ENCODE measurements at regions not wholly inside any gene's neighbourhood (a gene's known extent, or its start where the extent isn't known, plus 50 kb on each side); places are given as distances from the start of the nearest gene placed in this dataset. TPM values are rescaled to one million over a fixed set of nuclear protein-coding genes. Genes with fewer than 3 reads are reported as not detected.
"Not testable (repeated sequence)": the region's sequence is repeated elsewhere in the genome, so short reads cannot be mapped to it uniquely, and the experiment has no call there.

GRCh38 chr2:240383871-240384700 is 51.4 kb upstream of the GPC1 start:
- no peak for DNase-seq (ENCODE audit: low spot score)
- Histone ChIP-seq H3K4me2 (no peak overlapping the region), H3K36me3 (replicated peaks; ENCODE audit: insufficient read depth, low read depth) (no peaks in the 10 kb centered on the region), H3K79me2 (no peaks in the 10 kb centered on the region), H3K4me1 (ENCODE audit: insufficient read depth) (no peaks in the 10 kb centered on the region), H3K4me3 (no peak overlapping the region), H2AFZ (no peak overlapping the region), H3K27me3 (no peaks in the 10 kb centered on the region), H3K9me3 (ENCODE audit: low read depth) (no peaks in the 10 kb centered on the region), H3K9me2 (replicated peaks; ENCODE audit: insufficient read depth) (no peaks in the 10 kb centered on the region), H3K27ac (no peak overlapping the region), H4K20me1 (ENCODE audit: insufficient read depth, poor library complexity, severe bottlenecking) (no peaks in the 10 kb centered on the region)
- 94% methylated on average over 25 of the region's 29 CpGs for WGBS (ENCODE audit: low lambda C conversion rate, missing lambda C conversion rate)
- TF ChIP-seq EZH2 (IDR thresholded peaks at IDR 0.05; ENCODE audit: borderline replicate concordance) (no peak), EZH2phosphoT487 (IDR thresholded peaks at IDR 0.05; ENCODE audit: low read depth, severe bottlenecking, unreplicated experiment) (no peak), CTCF (IDR thresholded peaks at IDR 0.05; ENCODE audit: poor library complexity) (no peak)

- Histone ChIP-seq H3K27me3 (no peaks in the 10 kb centered on the region), H3K79me2 (no peaks in the 10 kb centered on the region), H3K9me3 (ENCODE audit: low read depth) (no peaks in the 10 kb centered on the region), H2AFZ (no peak overlapping the region), H4K20me1 (ENCODE audit: insufficient read depth, poor library complexity, severe bottlenecking) (no peaks in the 10 kb centered on the region), H3K36me3 (replicated peaks; ENCODE audit: insufficient read depth, low read depth) (no peaks in the 10 kb centered on the region), H3K4me1 (ENCODE audit: insufficient read depth) (no peaks in the 10 kb centered on the region), H3K27ac (no peak overlapping the region), H3K4me2 (no peak overlapping the region), H3K4me3 (no peak overlapping the region), H3K9me2 (replicated peaks; ENCODE audit: insufficient read depth) (no peaks in the 10 kb centered on the region)
- TF ChIP-seq CTCF (IDR thresholded peaks at IDR 0.05; ENCODE audit: poor library complexity) (no peak), EZH2 (IDR thresholded peaks at IDR 0.05; ENCODE audit: borderline replicate concordance) (no peak), EZH2phosphoT487 (IDR thresholded peaks at IDR 0.05; ENCODE audit: low read depth, severe bottlenecking, unreplicated experiment) (no peak)
- no peak for DNase-seq (ENCODE audit: low spot score)
- WGBS (ENCODE audit: low lambda C conversion rate, missing lambda C conversion rate) = 86% methylated on average over 14 of the region's 15 CpGs
Measured at GRCh38 chr2:240384711-240385450, 50.6 kb upstream of the GPC1 start.

GRCh38 chr2:240385451-240386161 is 49.9 kb upstream of the GPC1 start:
- DNase-seq (ENCODE audit: low spot score) = not testable (repeated sequence)

More at GRCh38 chr2:240385451-240386161, 49.9 kb upstream of the GPC1 start:
- H4K20me1 ChIP-seq (ENCODE audit: insufficient read depth, poor library complexity, severe bottlenecking); H3K36me3 ChIP-seq (replicated peaks; ENCODE audit: insufficient read depth, low read depth); H3K9me2 ChIP-seq (replicated peaks; ENCODE audit: insufficient read depth); H3K79me2 ChIP-seq; H3K4me3 ChIP-seq; H3K27me3 ChIP-seq; H3K9me3 ChIP-seq (ENCODE audit: low read depth); H3K4me2 ChIP-seq; H2AFZ ChIP-seq; H3K4me1 ChIP-seq (ENCODE audit: insufficient read depth): not testable (repeated sequence)
- peak overlapping the region; percentile 66 for H3K27ac ChIP-seq
- WGBS (ENCODE audit: low lambda C conversion rate, missing lambda C conversion rate) = no CpG with 5 or more reads among the region's 3 CpGs

Small RNA genes lying in the stretch of these regions (small RNA-seq; reads per million reads assigned to genes)
- not detected for gene RF00012
